OCI-LY3 (cell line): ENCODE measurements at regions not wholly inside any gene's neighbourhood (a gene's known extent, or its start where the extent isn't known, plus 50 kb on each side); places are given as distances from the start of the nearest gene placed in this dataset.

ENCODE experiments used
- H2AFZ ChIP-seq: fragments of 200-600, 300-600 bp; shearing (Covaris generic); 2 replicates; pipeline ENCODE4 v1.6.0; 2014; ENCODE audit warnings: antibody characterized with exemption, low read depth, low read length
- H3K27ac ChIP-seq: fragments of 200-600, 300-600 bp; sonication (generic); 2 replicates; pipeline ENCODE4 v1.5.1; 2014; ENCODE audit warnings: mild to moderate bottlenecking, low read length, moderate library complexity, mixed read lengths
- H3K27me3 ChIP-seq: fragments of 200-600, 300-600 bp; sonication (generic); 2 replicates; pipeline ENCODE4 v1.6.1; 2014; ENCODE audit warnings: low read depth, low read length, mixed read lengths
- H3K36me3 ChIP-seq: fragments of 200-600, 300-600 bp; sonication (generic); replicated peaks from 2 replicates; pipeline ENCODE3; 2014; ENCODE audit warnings: low read depth, low read length, mixed read lengths
- H3K4me1 ChIP-seq: fragments of 300-600, 200-600 bp; sonication (generic); 2 replicates; pipeline ENCODE4 v1.6.1; 2014; ENCODE audit warnings: low read length, mixed read lengths
- H3K4me2 ChIP-seq: fragments of 200-600, 300-600 bp; sonication (generic); 2 replicates; pipeline ENCODE4 v1.6.1; 2014; ENCODE audit warnings: low read length, mixed read lengths
- H3K4me3 ChIP-seq: fragments of 300-600, 200-600 bp; sonication (generic); 2 replicates; pipeline ENCODE4 v1.5.1; 2014; ENCODE audit warnings: antibody characterized with exemption, mild to moderate bottlenecking, low read length, moderate library complexity
- H3K79me2 ChIP-seq: fragments of 300-600, 200-600 bp; shearing (Covaris generic); 2 replicates; pipeline ENCODE4 v1.6.1; 2014; ENCODE audit warnings: mild to moderate bottlenecking, low read length, mixed read lengths
- H3K9ac ChIP-seq: fragments of 300-600, 200-600 bp; shearing (Covaris generic); 2 replicates; pipeline ENCODE4 v1.6.0; 2014; ENCODE audit warnings: mild to moderate bottlenecking, low read length, moderate library complexity
- H3K9me3 ChIP-seq: fragments of 200-600, 300-600 bp; shearing (Covaris generic); 2 replicates; pipeline ENCODE4 v1.6.1; 2014; ENCODE audit warnings: low read length, mixed read lengths; ENCODE audit not compliant: insufficient read depth
- H4K20me1 ChIP-seq: fragments of 200-600, 300-600 bp; sonication (generic); 2 replicates; pipeline ENCODE4 v1.6.1; 2016; ENCODE audit warnings: low read length, mixed read lengths; ENCODE audit not compliant: insufficient read depth
- EZH2phosphoT487 ChIP-seq: fragments of 200-600 bp; shearing (Covaris generic); IDR thresholded peaks from 2 replicates; pipeline ENCODE4 v1.6.1; 2018; ENCODE audit warnings: antibody characterized with exemption, mixed run types, low read depth
- TF ChIP-seq, protein P1 (sequence below): fragments of 200-600, 300-600 bp; sonication (generic); IDR thresholded peaks from 2 replicates; pipeline ENCODE4 v1.5.1; 2014; ENCODE audit warnings: antibody characterized with exemption, low read length, low read depth

- no peaks in the 10 kb centered on the region for H3K4me1 ChIP-seq
- H3K9me3 ChIP-seq, result no peaks in the 10 kb centered on the region
- H3K4me2 ChIP-seq, result no peak overlapping the region
- peaks cover 26% of the 10 kb centered on the region for H3K27me3 ChIP-seq
- no peaks in the 10 kb centered on the region for H3K79me2 ChIP-seq
- no peaks in the 10 kb centered on the region for H3K36me3 ChIP-seq
- H4K20me1 ChIP-seq, result no peaks in the 10 kb centered on the region
- no peak for TF ChIP-seq EZH2phosphoT487
- TF ChIP-seq, protein P1, sequence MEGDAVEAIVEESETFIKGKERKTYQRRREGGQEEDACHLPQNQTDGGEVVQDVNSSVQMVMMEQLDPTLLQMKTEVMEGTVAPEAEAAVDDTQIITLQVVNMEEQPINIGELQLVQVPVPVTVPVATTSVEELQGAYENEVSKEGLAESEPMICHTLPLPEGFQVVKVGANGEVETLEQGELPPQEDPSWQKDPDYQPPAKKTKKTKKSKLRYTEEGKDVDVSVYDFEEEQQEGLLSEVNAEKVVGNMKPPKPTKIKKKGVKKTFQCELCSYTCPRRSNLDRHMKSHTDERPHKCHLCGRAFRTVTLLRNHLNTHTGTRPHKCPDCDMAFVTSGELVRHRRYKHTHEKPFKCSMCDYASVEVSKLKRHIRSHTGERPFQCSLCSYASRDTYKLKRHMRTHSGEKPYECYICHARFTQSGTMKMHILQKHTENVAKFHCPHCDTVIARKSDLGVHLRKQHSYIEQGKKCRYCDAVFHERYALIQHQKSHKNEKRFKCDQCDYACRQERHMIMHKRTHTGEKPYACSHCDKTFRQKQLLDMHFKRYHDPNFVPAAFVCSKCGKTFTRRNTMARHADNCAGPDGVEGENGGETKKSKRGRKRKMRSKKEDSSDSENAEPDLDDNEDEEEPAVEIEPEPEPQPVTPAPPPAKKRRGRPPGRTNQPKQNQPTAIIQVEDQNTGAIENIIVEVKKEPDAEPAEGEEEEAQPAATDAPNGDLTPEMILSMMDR, result no peak
- no peak overlapping the region for H2AFZ ChIP-seq
- no peak overlapping the region for H3K27ac ChIP-seq
- H3K4me3 ChIP-seq, result no peak overlapping the region
- no peak overlapping the region for H3K9ac ChIP-seq
These were observed 57.1 kb upstream of the PPP2R5A start for GRCh38 chr1:212228076-212228475.

- TF ChIP-seq, protein P1, result no peak
- TF ChIP-seq EZH2phosphoT487, result no peak
- Histone ChIP-seq H3K79me2 (no peaks in the 10 kb centered on the region), H3K9ac (no peak overlapping the region), H4K20me1 (no peaks in the 10 kb centered on the region), H3K4me2 (no peak overlapping the region), H3K36me3 (no peaks in the 10 kb centered on the region), H3K4me1 (no peaks in the 10 kb centered on the region), H3K9me3 (no peaks in the 10 kb centered on the region), H3K27me3 (peaks cover 29% of the 10 kb centered on the region), H3K27ac (no peak overlapping the region), H3K4me3 (no peak overlapping the region), H2AFZ (no peak overlapping the region)
These were observed 56.6 kb upstream of the PPP2R5A start for GRCh38 chr1:212228591-212229119.

DNA sequence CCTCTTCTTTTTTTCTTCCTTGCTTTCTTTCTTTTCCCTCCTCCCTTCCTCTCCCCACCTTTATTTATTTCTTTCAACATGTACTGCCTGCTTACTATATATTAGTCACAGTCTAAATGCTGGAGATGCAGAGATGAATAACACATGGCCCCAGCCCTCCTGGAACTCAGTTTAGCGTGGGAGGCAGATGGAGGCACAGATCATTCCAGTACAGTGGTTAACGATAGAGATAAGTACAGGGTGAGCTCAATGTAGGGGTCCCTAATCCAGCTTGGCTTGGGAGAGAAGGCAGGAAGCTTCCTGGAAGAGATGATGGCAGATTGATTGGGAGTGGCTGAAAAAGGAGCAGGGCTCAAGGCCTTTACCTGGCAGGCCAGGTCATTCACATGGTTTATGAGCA is 55.6 kb upstream of the PPP2R5A start:
- no peak overlapping the region for H3K27ac ChIP-seq
- H2AFZ ChIP-seq, result no peak overlapping the region
- H3K36me3 ChIP-seq, result no peaks in the 10 kb centered on the region
- no peaks in the 10 kb centered on the region for H3K79me2 ChIP-seq
- H3K9me3 ChIP-seq, result no peaks in the 10 kb centered on the region
- no peaks in the 10 kb centered on the region for H4K20me1 ChIP-seq
- H3K4me1 ChIP-seq, result no peaks in the 10 kb centered on the region
- no peak overlapping the region for H3K4me3 ChIP-seq
- TF ChIP-seq, protein P1, result no peak
- TF ChIP-seq EZH2phosphoT487, result no peak
- H3K27me3 ChIP-seq, result peaks cover 29% of the 10 kb centered on the region
- H3K9ac ChIP-seq, result no peak overlapping the region
- H3K4me2 ChIP-seq, result no peak overlapping the region

GRCh38 chr1:212230329-212230728 is 54.9 kb upstream of the PPP2R5A start:
- Histone ChIP-seq H3K9me3 (no peaks in the 10 kb centered on the region), H4K20me1 (no peaks in the 10 kb centered on the region), H3K9ac (no peak overlapping the region), H3K4me1 (no peaks in the 10 kb centered on the region), H3K79me2 (no peaks in the 10 kb centered on the region), H3K4me2 (no peak overlapping the region), H3K27ac (no peak overlapping the region), H3K36me3 (no peaks in the 10 kb centered on the region), H3K4me3 (no peak overlapping the region), H3K27me3 (peaks cover 25% of the 10 kb centered on the region), H2AFZ (no peak overlapping the region)
- TF ChIP-seq EZH2phosphoT487, result no peak
- TF ChIP-seq, protein P1, result no peak
